Bone marrow (tissue), 2 donors: ENCODE measurements at regions not wholly inside any gene's neighbourhood (a gene's known extent, or its start where the extent isn't known, plus 50 kb on each side); places are given as distances from the start of the nearest gene placed in this dataset.
"Not testable (repeated sequence)": the region's sequence is repeated elsewhere in the genome, so short reads cannot be mapped to it uniquely, and the experiment has no call there.

Source experiments
- DNase-seq, 2 donors: peaks; one replicate each; lab custom pipeline; 2025; lab: John Stamatoyannopoulos, UW

- DNase-seq: no peak
Observed at GRCh38 chr13:82963226-82964099, 918.8 kb downstream of the SLITRK1 start.

- DNase-seq: no peak
Observed at GRCh38 chr13:82962397-82962796, 919.9 kb downstream of the SLITRK1 start.

GRCh38 chr13:82961757-82962156 lies 920.5 kb downstream of the SLITRK1 start:
- DNase-seq: no peak

GRCh38 chr13:82952336-82952735 lies 929.9 kb downstream of the SLITRK1 start:
- not testable (repeated sequence) for DNase-seq

GRCh38 chr13:82947683-82948082 lies 934.6 kb downstream of the SLITRK1 start:
- no peak for DNase-seq

- DNase-seq: no peak
Observed at GRCh38 chr13:82947191-82947621, 935.1 kb downstream of the SLITRK1 start.

GRCh38 chr13:82938644-82939043 lies 943.6 kb downstream of the SLITRK1 start:
- no peak for DNase-seq

GRCh38 chr13:82934000-82934399 lies 948.3 kb downstream of the SLITRK1 start:
- DNase-seq: no peak

GRCh38 chr13:82925114-82925513 lies 957.2 kb downstream of the SLITRK1 start:
- DNase-seq: no peak

GRCh38 chr13:82917984-82918383 lies 964.3 kb downstream of the SLITRK1 start:
- no peak for DNase-seq

- no peak for DNase-seq
Observed at GRCh38 chr13:82912564-82912963, 969.7 kb downstream of the SLITRK1 start.

- DNase-seq: no peak
Observed at GRCh38 chr13:82905071-82905470, 977.2 kb downstream of the SLITRK1 start.

- no peak for DNase-seq
Observed at GRCh38 chr13:82900453-82900852, 981.8 kb downstream of the SLITRK1 start.

GRCh38 chr13:82898586-82898985 lies 983.7 kb downstream of the SLITRK1 start:
- DNase-seq: no peak

- DNase-seq: no peak
Observed at GRCh38 chr13:82879921-82880320, 1002.4 kb downstream of the SLITRK1 start.

- DNase-seq: no peak
Observed at GRCh38 chr13:82878536-82878935, 1003.7 kb downstream of the SLITRK1 start.

GRCh38 chr13:82867284-82867683 lies 1015.0 kb downstream of the SLITRK1 start:
- DNase-seq: no peak

GRCh38 chr13:82850644-82851043 lies 1031.6 kb downstream of the SLITRK1 start:
- DNase-seq: no peak

- no peak for DNase-seq
Observed at GRCh38 chr13:82848766-82849165, 1033.5 kb downstream of the SLITRK1 start.

GRCh38 chr13:82847595-82847994 lies 1034.7 kb downstream of the SLITRK1 start:
- DNase-seq: no peak

- DNase-seq: no peak
Observed at GRCh38 chr13:82833923-82834322, 1048.4 kb downstream of the SLITRK1 start.

GRCh38 chr13:82829040-82829439 lies 1053.2 kb downstream of the SLITRK1 start:
- DNase-seq: no peak

- no peak for DNase-seq
Observed at GRCh38 chr13:82827724-82828123, 1054.5 kb downstream of the SLITRK1 start.

GRCh38 chr13:82822935-82823334 lies 1059.3 kb downstream of the SLITRK1 start:
- DNase-seq: no peak
